ENCODE measurements at regions not wholly inside any gene's neighbourhood (a gene's known extent, or its start where the extent isn't known, plus 50 kb on each side); places are given as distances from the start of the nearest gene placed in this dataset.
"Not testable (repeated sequence)": the region's sequence is repeated elsewhere in the genome, so short reads cannot be mapped to it uniquely, and the experiment has no call there.

DNA sequence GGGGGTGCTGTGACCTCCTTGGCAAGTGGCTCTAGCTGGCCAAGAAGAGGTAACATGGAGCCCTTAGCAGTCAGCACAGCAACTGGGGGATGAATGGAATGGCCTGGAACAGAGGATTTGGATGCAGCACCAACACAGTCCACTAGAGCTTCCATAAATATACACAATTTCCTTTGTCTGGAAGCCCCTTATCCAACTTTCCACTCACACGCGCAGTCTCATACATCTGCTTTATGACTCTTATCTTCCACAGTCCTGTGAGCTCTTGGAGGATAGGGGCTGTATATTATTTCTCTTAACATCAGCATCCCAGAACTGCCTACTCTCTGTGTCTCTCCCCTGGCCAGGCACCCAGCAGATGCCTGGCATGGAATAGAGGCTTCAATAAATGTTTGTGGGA is 235.6 kb upstream of the MAF start:
- no peak for DNase-seq (ENCODE audit: low spot score)

DNA sequence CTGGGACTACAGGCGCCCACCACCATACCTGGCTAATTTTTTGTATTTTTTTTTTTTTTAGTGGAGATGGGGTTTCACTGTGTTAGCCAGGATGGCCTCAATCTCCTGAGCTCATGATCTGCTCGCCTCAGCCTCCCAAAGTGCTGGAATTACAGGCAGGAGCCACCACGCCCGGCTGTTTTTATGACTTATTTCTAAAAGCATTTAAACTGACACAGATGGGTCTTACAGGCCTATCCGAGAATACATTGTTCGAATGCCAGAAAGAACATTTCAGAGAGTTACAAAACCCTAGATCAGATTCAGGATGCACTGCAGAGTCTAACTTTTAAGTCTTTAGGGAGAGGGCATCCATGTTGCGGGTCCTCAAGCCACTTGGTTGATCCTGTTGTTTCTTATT is 234.7 kb upstream of the MAF start:
- no peak for DNase-seq (ENCODE audit: low spot score)

DNA sequence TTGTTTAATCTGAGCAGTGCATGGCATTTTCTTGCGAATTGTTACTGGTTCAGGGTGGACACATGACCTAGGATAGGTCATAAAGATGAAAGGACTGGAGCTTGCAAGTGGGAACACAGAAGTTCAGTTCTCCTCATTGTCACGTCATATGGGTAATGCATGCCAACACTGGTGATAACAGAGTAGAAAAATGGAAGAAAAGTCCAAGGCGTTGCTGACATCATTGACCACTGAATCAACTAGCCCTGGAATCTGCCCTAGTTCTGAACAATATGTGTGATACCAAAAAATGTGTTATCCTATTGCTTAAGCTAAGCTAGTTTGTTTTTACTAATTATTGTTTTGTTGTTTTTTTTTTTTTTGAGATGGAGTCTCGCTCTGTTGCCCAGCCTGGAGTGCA is 234.2 kb upstream of the MAF start:
- no peak for DNase-seq (ENCODE audit: low spot score)

DNA sequence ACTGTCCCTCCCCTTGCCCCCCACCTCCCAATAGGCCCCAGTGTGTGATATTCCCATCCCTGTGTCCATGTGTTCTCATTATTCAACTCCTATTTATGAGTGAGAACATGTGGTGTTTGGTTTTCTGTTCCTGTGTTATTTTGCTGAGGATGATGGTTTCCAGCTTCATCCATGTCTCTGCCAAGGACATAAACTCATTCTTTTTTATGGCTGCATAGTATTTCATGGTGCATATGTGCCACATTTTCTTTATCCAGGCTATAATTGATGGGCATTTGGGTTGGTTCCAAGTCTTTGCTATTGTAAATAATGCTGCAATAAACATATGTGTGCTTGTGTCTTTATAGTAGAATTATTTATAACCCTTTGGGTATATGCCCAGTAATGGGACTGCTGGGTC is 233.5 kb upstream of the MAF start:
- DNase-seq (ENCODE audit: low spot score), result not testable (repeated sequence)

DNA sequence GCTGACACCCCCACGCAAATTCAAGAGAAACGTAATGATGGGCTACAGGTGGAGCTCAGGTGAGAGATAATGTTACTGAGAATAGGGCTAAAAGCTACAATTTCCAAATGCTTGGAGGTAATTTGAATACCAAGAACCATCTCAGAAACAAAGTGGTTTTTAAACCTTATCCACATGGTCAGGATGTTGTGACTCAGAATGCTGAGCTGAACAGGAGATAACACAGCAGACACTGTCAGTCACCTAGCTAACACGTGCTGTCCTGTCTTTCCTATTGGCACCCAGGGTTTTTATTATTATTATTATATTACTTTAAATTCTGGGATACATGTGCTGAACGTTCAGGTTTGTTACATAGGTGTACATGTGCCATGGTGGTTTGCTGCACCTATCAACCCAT is 233.0 kb upstream of the MAF start:
- no peak for DNase-seq (ENCODE audit: low spot score)

DNA sequence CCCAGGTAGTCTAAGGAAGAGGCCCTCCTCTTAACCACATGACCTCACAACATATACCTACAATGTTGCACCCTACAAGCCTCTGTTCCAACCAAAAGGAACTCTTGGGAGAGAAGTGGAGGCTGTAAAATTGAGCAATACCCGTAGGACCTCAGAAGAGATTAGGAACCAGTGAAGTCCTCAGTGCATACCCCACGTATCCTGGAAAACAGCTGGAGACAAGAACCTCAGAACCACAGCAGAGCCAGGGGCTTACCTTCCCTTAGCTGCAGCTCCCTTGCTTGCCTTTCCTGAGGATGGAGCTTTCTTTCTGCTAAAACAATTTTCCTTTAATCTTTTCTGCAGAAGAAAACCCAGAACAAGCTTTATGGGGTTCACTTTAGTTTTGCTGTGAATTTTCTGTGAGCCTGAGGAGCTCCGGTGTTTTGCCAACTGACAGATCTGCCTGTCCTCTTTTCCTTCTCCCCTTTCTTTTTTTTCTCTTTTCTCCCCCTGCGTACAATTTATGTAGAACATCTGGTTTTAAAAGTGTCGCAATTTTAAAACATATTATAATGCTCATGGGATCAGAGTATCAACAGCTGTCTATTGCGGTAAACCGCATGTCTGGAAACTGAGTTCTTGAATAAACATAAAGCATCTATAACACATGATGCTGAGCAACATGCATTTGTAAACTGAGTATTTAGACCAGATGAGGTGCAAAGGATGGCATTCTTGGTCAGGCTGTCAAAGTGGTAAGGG is 226.4 kb upstream of the MAF start:
- no peak for DNase-seq (ENCODE audit: low spot score)

DNA sequence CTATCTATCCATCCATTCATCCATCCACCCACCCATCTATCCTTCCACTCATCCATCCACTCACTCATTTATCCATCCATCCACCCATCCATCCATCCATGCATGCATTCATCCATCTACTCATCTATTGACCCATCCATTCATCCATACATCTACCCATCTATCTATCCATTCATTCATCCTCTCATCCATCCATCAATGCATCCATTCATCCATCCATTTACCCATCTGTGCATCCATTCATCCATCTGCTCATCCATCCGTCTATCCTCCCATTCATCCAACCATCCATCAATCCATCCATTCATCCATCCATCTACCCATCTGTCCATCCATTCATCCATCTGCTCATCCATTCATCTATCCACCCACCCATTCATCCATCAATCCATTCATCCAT is 224.5 kb upstream of the MAF start:
- no peak for DNase-seq (ENCODE audit: low spot score)

DNA sequence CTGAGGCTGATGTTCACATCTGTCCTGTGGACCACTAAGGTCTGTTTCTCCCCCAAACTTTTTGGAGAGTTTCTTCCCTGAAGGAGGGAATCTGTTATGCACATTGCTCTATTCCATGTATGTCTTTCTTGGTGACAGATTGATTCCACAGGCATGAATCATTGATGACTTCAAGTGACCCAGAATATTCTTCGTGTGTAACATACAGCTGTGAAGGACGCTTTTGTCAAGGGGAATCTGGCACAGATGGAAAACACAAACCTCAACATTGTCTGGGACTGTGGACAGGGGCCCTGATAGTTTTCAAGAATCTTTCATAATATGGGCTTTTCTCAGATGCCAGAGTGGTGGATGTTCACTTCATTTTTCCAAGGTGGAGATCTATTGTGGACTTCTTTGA is 223.1 kb upstream of the MAF start:
- no peak for DNase-seq (ENCODE audit: low spot score)

DNA sequence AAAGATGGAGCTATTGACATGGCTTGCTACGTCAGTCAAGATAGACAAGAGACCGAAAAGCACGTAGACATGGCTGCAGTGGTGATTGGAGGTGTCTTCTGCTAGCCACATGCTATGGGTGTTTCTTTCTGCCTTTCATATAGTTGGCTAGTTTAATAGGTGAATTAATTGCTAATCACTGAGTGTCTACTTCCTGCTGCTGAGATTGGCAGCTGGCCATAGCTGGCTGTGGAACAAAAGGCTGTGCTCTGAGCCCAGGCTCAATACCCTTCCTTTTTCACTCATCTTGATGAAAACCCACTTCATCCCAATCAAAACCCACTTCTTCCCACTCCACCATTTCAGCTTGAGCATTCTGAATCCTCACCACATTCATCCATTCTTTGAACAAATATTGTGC is 221.4 kb upstream of the MAF start:
- no peak for DNase-seq (ENCODE audit: low spot score)

DNA sequence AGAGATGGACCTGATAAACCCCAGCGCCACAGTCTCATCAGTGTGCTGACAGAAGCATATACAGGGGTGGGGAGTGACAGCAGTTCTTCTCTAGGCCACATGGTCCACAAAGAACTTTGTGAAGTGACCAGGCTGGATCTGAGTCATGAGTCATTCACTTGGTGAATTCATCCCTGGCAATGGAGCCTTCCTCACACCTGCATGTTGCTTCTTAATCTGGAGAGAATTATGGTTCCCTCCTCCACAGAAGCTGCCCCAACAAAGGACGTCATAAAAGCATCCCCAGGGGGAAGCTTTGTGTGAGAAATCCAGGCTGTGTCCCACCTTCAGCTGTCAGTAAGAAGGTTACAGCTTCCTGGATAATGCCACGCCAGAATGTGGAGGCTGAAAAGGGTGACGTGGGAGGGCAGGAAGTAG is 215.6 kb upstream of the MAF start:
- DNase-seq (ENCODE audit: low spot score), result no peak

DNA sequence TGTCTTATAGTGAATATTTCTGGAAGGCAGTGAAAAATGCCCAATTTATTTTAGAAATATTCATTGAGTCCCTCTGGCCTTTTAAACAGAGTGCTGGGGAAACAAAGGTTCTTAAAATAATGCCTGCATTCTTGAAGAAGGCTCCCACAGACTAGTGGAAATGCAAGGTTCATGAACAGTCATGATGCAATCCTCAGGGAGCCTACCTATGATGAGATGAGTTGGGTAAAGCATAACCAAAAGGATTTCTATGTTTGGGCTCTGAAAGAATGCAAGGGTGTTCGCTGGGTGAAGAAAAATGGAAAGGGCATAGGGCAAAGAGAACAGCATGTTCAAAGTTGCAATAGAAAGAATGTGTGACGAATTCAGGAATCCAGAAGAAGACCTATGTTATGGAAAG is 214.5 kb upstream of the MAF start:
- no peak for DNase-seq (ENCODE audit: low spot score)

DNA sequence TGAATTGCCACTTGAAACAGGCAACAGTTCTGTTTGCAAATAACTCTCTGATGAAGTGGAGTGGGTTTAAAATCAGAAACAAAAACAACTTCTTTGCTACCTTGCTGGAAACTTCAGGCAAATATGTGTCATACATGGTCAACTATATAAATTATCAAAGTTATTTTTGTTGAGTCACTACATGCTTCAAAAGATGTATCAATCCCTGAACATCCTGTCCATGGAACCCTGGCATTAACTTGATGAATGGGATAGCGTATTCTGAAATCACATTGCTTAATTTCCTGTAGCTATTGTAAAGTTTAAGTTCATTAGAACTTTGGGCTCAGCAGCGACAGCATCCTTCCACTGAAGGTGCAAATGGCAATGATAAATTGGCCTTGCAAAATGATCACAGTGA is 213.6 kb upstream of the MAF start:
- DNase-seq (ENCODE audit: low spot score), result no peak

DNA sequence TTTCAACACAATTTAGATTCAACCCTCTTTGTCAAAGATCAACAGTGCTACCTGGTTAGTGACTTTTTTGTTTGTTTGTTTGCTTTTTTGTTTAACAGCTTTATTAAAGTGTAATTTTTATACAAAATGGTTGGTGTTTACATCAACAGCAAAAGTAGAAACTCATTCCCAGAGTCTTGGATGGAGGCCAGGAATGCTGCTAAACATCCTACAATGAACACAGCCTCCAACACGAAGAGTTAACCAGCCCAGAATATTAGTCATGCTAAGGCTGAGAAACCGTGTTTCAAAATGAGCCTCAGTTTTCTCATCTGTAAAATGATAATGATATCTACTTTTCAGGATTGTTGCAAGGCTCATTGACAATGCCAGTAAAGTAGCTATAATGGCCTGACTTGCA is 211.0 kb upstream of the MAF start:
- no peak for DNase-seq (ENCODE audit: low spot score)

DNA sequence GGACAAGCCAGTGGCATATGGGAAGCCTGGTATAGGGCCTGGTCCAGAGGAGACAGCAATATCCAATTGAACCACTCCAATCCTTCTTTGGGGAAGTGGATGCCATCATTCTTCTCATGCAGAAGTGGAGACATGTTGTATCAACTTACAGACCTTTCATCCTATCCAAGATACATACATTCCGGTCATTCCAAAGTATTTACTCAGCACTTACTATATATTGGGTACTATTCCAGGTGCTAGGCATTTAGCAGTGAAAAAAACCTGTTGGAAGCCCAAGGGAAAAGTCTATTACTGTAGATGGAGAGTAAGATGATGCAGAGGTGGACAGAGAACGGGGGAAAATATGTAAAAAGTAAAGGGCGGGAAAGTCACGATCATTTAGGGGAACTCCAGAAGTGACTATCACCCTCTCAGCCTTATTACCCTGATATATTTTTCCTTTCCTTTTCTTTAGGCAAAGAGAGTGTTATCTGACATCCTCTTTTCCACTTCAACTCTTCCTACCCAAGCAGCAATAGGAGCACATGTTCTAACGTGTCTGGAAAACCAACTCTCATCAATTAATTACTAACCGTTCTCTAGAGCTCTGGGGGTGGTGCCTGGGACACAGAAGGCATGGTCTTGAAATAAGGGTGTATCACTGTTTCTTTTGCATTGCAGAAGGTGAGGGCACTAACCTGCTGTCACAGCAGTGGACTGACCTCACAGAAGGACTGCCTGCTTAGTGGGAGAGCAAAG is 210.1 kb upstream of the MAF start:
- no peak for DNase-seq (ENCODE audit: low spot score)

DNA sequence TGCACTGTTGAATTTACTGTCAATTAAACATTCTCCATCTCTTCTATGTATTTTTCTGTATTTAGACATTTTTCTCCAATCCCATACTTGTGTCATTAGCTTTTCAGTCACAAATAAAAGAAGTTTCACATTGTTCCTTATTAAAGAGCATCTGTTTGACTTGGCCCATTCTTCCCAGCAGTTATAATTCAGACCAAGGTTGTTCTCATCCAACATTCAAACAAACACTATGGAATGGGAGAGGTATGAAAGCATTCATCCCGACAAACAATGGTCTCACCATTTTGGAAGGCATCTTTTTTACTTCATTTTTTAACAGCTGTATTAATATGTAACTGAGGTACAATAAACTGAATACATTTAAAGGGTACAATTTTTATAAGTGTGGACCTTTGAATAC is 208.8 kb upstream of the MAF start:
- DNase-seq (ENCODE audit: low spot score), result no peak

DNA sequence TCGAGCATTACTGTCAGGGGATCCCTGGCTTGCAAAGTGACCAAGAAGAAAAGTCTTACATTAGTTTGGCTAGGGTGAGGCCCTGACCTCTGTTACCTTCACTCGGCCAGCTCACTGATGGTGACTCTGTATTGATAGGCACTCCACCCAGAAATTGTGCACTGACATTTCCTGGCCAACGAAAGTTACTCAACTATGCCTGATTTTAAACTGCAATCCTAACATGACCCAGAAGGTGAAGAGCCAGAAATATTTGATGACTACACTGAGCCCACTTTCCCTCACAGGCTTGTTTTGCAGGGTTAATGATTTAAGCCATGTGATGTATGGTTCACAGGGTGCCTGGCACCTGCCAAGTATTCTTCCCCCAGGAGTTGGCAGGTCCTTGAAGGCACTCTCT is 208.2 kb upstream of the MAF start:
- DNase-seq (ENCODE audit: low spot score), result no peak

DNA sequence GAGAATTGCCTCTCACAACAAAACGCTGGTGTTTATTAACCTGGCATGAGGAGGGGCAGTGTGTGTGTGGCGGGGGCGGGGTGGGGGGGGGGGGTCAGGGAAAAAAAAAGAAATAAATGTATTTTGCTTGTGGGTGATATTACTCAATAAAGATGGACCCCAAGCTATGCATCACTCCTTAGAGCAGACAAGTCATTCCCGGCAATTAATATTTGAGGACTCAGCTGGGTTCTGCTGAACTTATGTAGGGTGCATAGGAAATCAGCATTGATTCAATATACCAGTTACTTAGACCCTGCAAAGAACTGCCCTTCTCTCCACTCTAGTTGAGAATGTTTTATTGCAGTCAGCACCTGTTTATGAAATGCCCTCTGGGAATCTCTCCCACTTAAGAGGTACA is 206.2 kb upstream of the MAF start:
- no peak for DNase-seq (ENCODE audit: low spot score)

DNA sequence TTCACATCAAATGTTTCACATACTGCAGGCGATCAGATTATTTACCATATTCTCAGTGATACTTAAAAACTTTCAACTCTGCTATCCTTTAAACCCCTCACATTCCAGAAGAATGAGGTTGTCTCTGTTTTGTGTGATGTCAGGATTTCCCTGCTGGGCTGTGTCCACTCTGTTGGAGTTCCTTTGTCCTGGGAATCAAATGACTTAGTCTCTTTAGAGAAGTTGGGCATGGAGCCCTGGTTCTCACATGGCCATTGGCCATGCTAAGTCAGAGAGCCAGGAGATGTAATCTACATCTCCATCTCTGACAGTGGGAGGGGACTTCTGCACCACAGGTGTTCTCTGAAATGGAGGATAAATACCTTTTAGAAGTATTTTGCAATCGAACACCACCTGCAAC is 205.1 kb upstream of the MAF start:
- DNase-seq (ENCODE audit: low spot score), result no peak

DNA sequence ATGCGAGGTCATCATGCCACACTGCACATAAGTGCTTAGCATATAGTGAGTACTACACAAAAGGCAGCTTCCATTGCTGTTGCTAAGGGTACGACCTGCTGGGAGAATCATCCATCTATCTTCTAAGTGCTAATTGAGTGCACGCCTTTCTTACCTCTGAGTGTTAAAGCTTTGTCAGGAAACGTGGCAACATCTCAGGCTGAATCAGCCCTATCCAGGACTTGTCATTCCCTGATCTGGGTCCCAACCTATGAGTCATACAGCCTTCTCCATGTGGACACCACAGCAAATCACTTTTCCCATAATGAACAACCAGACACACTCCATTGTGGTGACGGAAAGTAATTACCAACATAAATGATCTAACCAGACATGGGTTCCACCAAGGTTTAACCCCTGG is 201.1 kb upstream of the MAF start:
- no peak for DNase-seq (ENCODE audit: low spot score)

DNA sequence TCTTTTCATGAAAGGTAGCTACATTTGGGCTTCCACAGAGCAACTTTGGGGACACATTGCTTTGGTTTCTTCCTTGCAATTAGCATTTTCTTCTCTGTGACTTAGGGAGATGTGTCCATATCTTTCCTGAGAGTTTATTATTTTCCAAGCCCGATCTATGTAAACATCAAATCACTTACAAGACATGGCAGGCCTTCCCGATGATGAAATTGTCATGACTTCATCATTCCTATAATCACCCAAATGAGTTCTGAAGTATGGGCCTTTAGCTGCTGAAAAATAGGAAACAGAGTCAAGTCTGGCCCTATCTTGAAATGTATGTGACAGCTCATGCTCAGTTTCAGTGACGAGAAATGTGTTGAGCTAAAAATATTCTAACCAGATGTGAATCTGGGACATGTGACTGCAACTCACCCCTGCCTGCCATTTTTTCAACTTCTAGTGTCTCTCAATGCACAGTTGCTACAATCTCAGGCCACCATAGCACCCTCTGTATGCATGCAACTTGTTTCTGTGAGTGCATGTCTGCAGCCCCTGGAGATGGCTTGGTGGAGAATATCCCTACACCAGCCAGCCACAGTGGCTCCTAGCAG is 199.6 kb upstream of the MAF start:
- DNase-seq (ENCODE audit: low spot score), result no peak

DNA sequence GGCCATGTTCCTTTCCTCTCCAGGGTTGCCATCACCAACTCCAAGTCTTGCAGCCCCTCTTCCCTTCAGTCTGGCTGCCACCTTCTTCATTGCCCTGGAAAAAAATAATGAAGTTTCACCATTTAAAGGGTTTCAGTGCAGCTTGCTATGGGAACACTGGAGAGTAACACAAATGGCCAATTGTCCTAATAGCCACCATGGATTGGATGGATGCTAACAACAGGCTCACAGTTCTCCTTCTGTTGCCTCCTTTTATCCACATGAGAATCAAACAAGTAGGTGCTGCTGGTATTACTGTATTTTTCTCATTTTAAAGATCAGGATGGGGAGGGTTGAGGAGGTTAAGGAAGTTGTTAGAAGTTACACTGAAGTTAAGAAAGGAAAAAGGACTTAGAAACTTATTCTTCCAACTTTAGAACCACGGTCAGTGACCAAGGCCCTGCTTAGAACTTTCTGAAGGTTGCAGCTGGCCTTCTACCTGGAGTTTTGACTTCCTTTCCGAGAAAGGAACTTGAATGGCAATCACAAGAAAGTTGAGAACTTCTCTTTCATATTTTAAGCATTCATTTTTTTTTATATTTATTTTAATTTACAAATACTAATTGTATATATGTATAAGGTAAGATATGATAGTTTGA is 198.0 kb upstream of the MAF start:
- DNase-seq (ENCODE audit: low spot score), result no peak

DNA sequence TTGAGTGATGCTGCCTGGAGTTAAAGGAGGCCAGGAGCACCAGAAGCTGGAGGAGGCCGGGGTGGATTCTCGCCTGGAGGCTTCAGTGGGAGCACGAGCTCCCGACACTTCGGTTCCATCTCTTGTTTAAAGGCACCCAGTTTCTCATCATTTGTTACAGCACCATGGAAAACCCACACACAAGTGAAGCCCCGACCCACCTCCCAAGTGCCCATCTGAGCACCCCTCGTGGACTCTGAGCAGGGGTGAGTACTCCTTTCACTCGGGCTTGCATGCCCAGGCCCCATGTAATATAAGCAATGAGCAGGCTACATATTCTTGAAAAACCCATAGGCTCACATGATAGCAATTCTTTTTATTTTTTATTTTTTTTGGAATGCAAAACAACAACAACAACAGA is 196.9 kb upstream of the MAF start:
- DNase-seq (ENCODE audit: low spot score), result no peak

DNA sequence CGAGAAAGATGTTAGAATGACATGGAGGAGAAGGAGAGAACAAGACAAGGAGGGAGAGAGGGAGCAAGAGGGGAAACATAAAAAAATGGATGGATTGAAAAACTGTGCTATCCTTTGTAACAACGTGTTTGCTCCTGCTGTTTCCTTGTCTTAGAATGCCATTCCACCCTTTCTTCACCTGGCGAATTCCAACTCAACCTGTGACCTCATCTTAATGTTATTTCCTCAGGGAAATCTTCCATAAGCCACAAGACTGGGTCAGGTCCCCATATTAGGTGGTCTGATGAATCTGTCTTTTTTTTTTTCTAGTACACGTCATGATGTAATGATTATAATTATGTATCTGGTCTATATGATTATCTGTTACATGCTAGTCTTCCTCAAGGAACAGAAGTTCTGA is 195.0 kb upstream of the MAF start:
- no peak for DNase-seq (ENCODE audit: low spot score)

All from ureter (tissue), 1 donor.